Natural killer cell (primary cell): ENCODE measurements at regions not wholly inside any gene's neighbourhood (a gene's known extent, or its start where the extent isn't known, plus 50 kb on each side); places are given as distances from the start of the nearest gene placed in this dataset.

ENCODE experiments used
- ATAC-seq, 3 donors: fragments of 150-1000 bp in 2 of 3; fragments of 200-7000 bp in 1 of 3; cut with Tn5 transposase; 1 replicate in 1 of 3; 2 replicates in 2 of 3; pipeline ENCODE4 v1.10.0; 2021; ENCODE audit warnings: mild to moderate bottlenecking in 2 of 3, moderate library complexity in 2 of 3
- DNase-seq, 2 donors: peaks; one replicate each; pipeline versions ENCODE4 v3.0.0 to v3.0.0-alpha.2; 2013 to 2021; ENCODE audit warnings: mixed read lengths in 1 of 2
- H3K27ac ChIP-seq: one replicate; pipeline ENCODE4 v1.5.1; 2013; ENCODE audit warnings: mild to moderate bottlenecking, low read length
- H3K27me3 ChIP-seq: one replicate; pipeline ENCODE4 v1.6.1; 2013; ENCODE audit warnings: low read length; ENCODE audit not compliant: control insufficient read depth, insufficient read depth
- H3K36me3 ChIP-seq: one replicate; pipeline ENCODE4 v1.6.1; 2013; ENCODE audit warnings: low read length; ENCODE audit not compliant: control insufficient read depth, insufficient read depth
- H3K4me1 ChIP-seq: one replicate; pipeline ENCODE4 v1.6.1; 2013; ENCODE audit warnings: low read length; ENCODE audit not compliant: control insufficient read depth, insufficient read depth
- H3K4me3 ChIP-seq: one replicate; pipeline ENCODE4 v1.5.1; 2013; ENCODE audit warnings: low read length
- H3K9me3 ChIP-seq: one replicate; pipeline ENCODE4 v1.6.1; 2013; ENCODE audit warnings: low read length; ENCODE audit not compliant: control insufficient read depth, insufficient read depth
- H3K27ac Mint-ChIP-seq, 2 donors: one replicate each; pipeline ENCODE4 v1.8.0; 2022; ENCODE audit warnings: mild to moderate bottlenecking in 2 of 2, mixed read lengths in 2 of 2, moderate library complexity in 1 of 2
- H3K27me3 Mint-ChIP-seq, 2 donors: one replicate each; pipeline ENCODE4 v1.8.0; 2022; ENCODE audit warnings: low read depth in 2 of 2, mixed read lengths in 2 of 2
- H3K36me3 Mint-ChIP-seq: one replicate; pipeline ENCODE4 v1.8.0; 2022; ENCODE audit warnings: mixed read lengths
- H3K4me1 Mint-ChIP-seq, 2 donors: one replicate each; pipeline ENCODE4 v1.8.0; 2022; ENCODE audit warnings: mixed read lengths in 2 of 2
- H3K4me3 Mint-ChIP-seq: one replicate; pipeline ENCODE4 v1.8.0; 2022; ENCODE audit warnings: mild to moderate bottlenecking, moderate library complexity, mixed read lengths
- H3K9me3 Mint-ChIP-seq, 2 donors: one replicate each; pipeline ENCODE4 v1.8.0; 2022; ENCODE audit warnings: mixed read lengths in 2 of 2
- CTCF ChIP-seq: fragments of 200-600 bp; IDR thresholded peaks from one replicate; pipeline ENCODE4 v1.8.0; 2022; ENCODE audit warnings: antibody characterized with exemption
- WGBS: methylation state at CpG from one replicate; pipeline ENCODE4 v1.1.7; 2013; ENCODE audit warnings: missing lambda C conversion rate; ENCODE audit not compliant: insufficient coverage; 5-methylcytosine and 5-hydroxymethylcytosine counted together
- intact Hi-C: fragments of 100-400 bp; cut with micrococcal nuclease; formaldehyde crosslinking; loops from one replicate; pipeline ENCODE4 v1.14.2; 2022

DNA sequence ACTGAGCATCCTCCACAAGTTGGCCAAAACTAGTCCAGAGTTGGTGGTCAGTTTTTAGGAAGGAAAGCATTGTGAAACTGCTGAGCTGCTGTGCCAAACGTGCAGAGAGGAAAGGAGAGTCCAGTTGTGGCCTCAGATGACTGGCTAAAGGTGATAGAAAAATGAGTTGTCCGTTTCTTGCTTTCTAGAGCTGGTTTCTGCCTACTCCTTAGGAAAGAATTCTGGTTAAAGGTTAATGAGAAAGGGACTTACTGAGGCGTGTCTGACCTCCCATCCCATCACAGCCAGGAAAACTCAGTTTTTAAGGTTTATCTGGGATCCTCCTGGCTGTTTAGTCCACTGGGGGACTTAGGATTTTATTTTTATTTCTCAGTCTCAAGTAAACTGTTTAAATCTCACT is 1186.3 kb downstream of the UQCRFS1 start:
- Histone ChIP-seq H3K4me3 (no peak overlapping the region), H3K27me3 (no peaks in the 10 kb centered on the region), H3K4me1 (no peaks in the 10 kb centered on the region), H3K27ac (no peak overlapping the region), H3K36me3 (no peaks in the 10 kb centered on the region), H3K9me3 (no peaks in the 10 kb centered on the region)
- WGBS: 33% methylated on average over 2 of the region's 3 CpGs
- no peaks in the 10 kb centered on the region for H3K4me1 Mint-ChIP-seq
- H3K4me3 Mint-ChIP-seq: no peak overlapping the region
- TF ChIP-seq CTCF: no peak
- DNase-seq (no peak), ATAC-seq (no peak)
- H3K27me3 Mint-ChIP-seq: no peaks in the 10 kb centered on the region
- peaks cover 0 to 2% of the 10 kb centered on the region in 2 donors for H3K9me3 Mint-ChIP-seq
- no peaks in the 10 kb centered on the region for H3K36me3 Mint-ChIP-seq
- H3K27ac Mint-ChIP-seq: no peak overlapping the region
- intact Hi-C loops: no loop called here

GRCh38 chr19:28024920-28025319 is 1188.0 kb downstream of the UQCRFS1 start:
- Mint-ChIP-seq H3K36me3 (no peaks in the 10 kb centered on the region), H3K4me1 (no peaks in the 10 kb centered on the region), H3K27ac (no peak overlapping the region), H3K4me3 (no peak overlapping the region), H3K27me3 (no peaks in the 10 kb centered on the region), H3K9me3 (peaks cover 0 to 2% of the 10 kb centered on the region in 2 donors)
- H3K4me1 ChIP-seq: no peaks in the 10 kb centered on the region
- H3K27ac ChIP-seq: no peak overlapping the region
- no peaks in the 10 kb centered on the region for H3K27me3 ChIP-seq
- 79% methylated on average over 3 of the region's 3 CpGs for WGBS
- DNase-seq: no peak
- no peaks in the 10 kb centered on the region for H3K36me3 ChIP-seq
- intact Hi-C loops: no loop called here
- TF ChIP-seq CTCF: no peak
- no peak overlapping the region for H3K4me3 ChIP-seq
- ATAC-seq: no peak
- no peaks in the 10 kb centered on the region for H3K9me3 ChIP-seq

- intact Hi-C loops: no loop called here
- DNase-seq: no peak
- Histone ChIP-seq H3K9me3 (no peaks in the 10 kb centered on the region), H3K4me3 (no peak overlapping the region), H3K27me3 (no peaks in the 10 kb centered on the region), H3K36me3 (no peaks in the 10 kb centered on the region), H3K27ac (no peak overlapping the region), H3K4me1 (no peaks in the 10 kb centered on the region)
- no peak for ATAC-seq
- 87% methylated on average over 5 of the region's 5 CpGs for WGBS
- Mint-ChIP-seq H3K4me1 (no peaks in the 10 kb centered on the region), H3K36me3 (no peaks in the 10 kb centered on the region), H3K4me3 (no peak overlapping the region), H3K27me3 (no peaks in the 10 kb centered on the region), H3K27ac (no peak overlapping the region), H3K9me3 (no peaks in the 10 kb centered on the region)
- no peak for TF ChIP-seq CTCF
Measured at GRCh38 chr19:28023064-28023463, 1189.9 kb downstream of the UQCRFS1 start.

DNA sequence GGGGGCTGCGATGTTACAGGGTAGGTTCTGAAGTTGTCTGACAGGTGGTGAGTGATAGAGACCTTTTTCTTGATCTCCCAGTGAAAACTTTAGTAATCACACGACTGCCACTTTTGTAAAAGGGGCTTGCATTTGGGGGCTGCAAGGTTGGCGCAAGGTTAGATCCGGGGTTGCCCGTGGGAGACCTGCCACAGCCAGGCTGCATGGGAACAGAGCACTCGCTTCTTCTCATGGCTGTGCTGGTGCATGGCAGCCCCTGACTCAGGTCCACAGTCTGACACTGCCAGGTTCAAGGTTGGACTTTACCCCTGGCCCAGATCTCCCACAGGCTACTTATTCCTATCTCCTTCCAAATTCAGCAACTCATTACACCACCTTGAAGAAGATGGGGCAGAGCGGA is 1190.4 kb downstream of the UQCRFS1 start:
- Mint-ChIP-seq H3K27me3 (no peaks in the 10 kb centered on the region), H3K4me3 (no peak overlapping the region), H3K36me3 (no peaks in the 10 kb centered on the region), H3K9me3 (peaks cover under 1 to 2% of the 10 kb centered on the region in 2 donors), H3K4me1 (no peaks in the 10 kb centered on the region), H3K27ac (no peak overlapping the region)
- no peaks in the 10 kb centered on the region for H3K9me3 ChIP-seq
- no peaks in the 10 kb centered on the region for H3K27me3 ChIP-seq
- no peaks in the 10 kb centered on the region for H3K4me1 ChIP-seq
- WGBS: 93% methylated on average over 7 of the region's 7 CpGs
- no peak overlapping the region for H3K27ac ChIP-seq
- no peak for TF ChIP-seq CTCF
- ATAC-seq (no peak), DNase-seq (no peak)
- H3K4me3 ChIP-seq: no peak overlapping the region
- intact Hi-C loops: no loop called here
- H3K36me3 ChIP-seq: no peaks in the 10 kb centered on the region
